Nephron (organoid): ENCODE measurements at regions not wholly inside any gene's neighbourhood (a gene's known extent, or its start where the extent isn't known, plus 50 kb on each side); places are given as distances from the start of the nearest gene placed in this dataset.

ENCODE experiments used
- H3K27ac Mint-ChIP-seq, 3 experiments: 2 replicates each; pipeline ENCODE4 v1.8.0; 2020; ENCODE audit warnings: mixed read lengths in 3 of 3, mild to moderate bottlenecking in 2 of 3, moderate library complexity in 1 of 3
- H3K27me3 Mint-ChIP-seq: 2 replicates; pipeline ENCODE4 v1.8.0; 2021; ENCODE audit warnings: low read depth, mild to moderate bottlenecking, moderate library complexity, mixed read lengths
- H3K36me3 Mint-ChIP-seq: 2 replicates; pipeline ENCODE4 v1.8.0; 2020; ENCODE audit warnings: low read depth, mixed read lengths
- H3K4me1 Mint-ChIP-seq: 2 replicates; pipeline ENCODE4 v1.8.0; 2020; ENCODE audit warnings: mixed read lengths
- H3K4me3 Mint-ChIP-seq, 3 experiments: 2 replicates each; pipeline ENCODE4 v1.8.0; 2020; ENCODE audit warnings: mild to moderate bottlenecking in 3 of 3, mixed read lengths in 3 of 3, moderate library complexity in 2 of 3
- H3K9me3 Mint-ChIP-seq: 2 replicates; pipeline ENCODE4 v1.8.0; 2020; ENCODE audit warnings: mixed read lengths
- CTCF ChIP-seq, 3 experiments: fragments of 200-600 bp; sonication (generic); IDR thresholded peaks; one replicate each; pipeline ENCODE4 v1.5.0; 2021; ENCODE audit warnings: antibody characterized with exemption in 3 of 3; ENCODE audit not compliant: unreplicated experiment in 3 of 3

GRCh38 chr5:2251298-2251697 lies 368.6 kb upstream of the IRX4 start:
- Mint-ChIP-seq H3K27me3 (peaks cover 80% of the 10 kb centered on the region), H3K4me3 (no peak overlapping the region), H3K4me1 (peaks cover 27% of the 10 kb centered on the region), H3K9me3 (peaks cover 16% of the 10 kb centered on the region), H3K36me3 (no peaks in the 10 kb centered on the region), H3K27ac (no peak overlapping the region)
- no peak for TF ChIP-seq CTCF (IDR thresholded peaks at IDR 0.05; ENCODE audit: unreplicated experiment in 3 of 3)

- TF ChIP-seq CTCF (IDR thresholded peaks at IDR 0.05; ENCODE audit: unreplicated experiment in 3 of 3), result no peak
- no peak overlapping the region for H3K27ac Mint-ChIP-seq
- H3K9me3 Mint-ChIP-seq, result peaks cover 19% of the 10 kb centered on the region
- peaks cover 72% of the 10 kb centered on the region for H3K27me3 Mint-ChIP-seq
- H3K36me3 Mint-ChIP-seq, result no peaks in the 10 kb centered on the region
- no peak overlapping the region for H3K4me3 Mint-ChIP-seq
- H3K4me1 Mint-ChIP-seq, result peaks cover 22% of the 10 kb centered on the region
Measured at GRCh38 chr5:2250365-2250950, 367.7 kb upstream of the IRX4 start.

- H3K27ac Mint-ChIP-seq, result no peak overlapping the region
Measured at GRCh38 chr5:2249442-2249841, 366.7 kb upstream of the IRX4 start.

GRCh38 chr5:2249026-2249425 lies 366.3 kb upstream of the IRX4 start:
- peaks cover 23% of the 10 kb centered on the region for H3K9me3 Mint-ChIP-seq
- no peak overlapping the region for H3K4me3 Mint-ChIP-seq
- H3K27me3 Mint-ChIP-seq, result peaks cover 60% of the 10 kb centered on the region
- no peaks in the 10 kb centered on the region for H3K36me3 Mint-ChIP-seq
- no peak overlapping the region for H3K27ac Mint-ChIP-seq
- no peak for TF ChIP-seq CTCF (IDR thresholded peaks at IDR 0.05; ENCODE audit: unreplicated experiment in 3 of 3)
- H3K4me1 Mint-ChIP-seq, result peaks cover 16% of the 10 kb centered on the region

More at GRCh38 chr5:2249442-2249841, 366.7 kb upstream of the IRX4 start:
- Mint-ChIP-seq H3K4me1 (peaks cover 20% of the 10 kb centered on the region), H3K9me3 (peaks cover 23% of the 10 kb centered on the region), H3K4me3 (no peak overlapping the region), H3K27me3 (peaks cover 63% of the 10 kb centered on the region), H3K36me3 (no peaks in the 10 kb centered on the region)
- TF ChIP-seq CTCF (IDR thresholded peaks at IDR 0.05; ENCODE audit: unreplicated experiment in 3 of 3), result no peak

- no peak for TF ChIP-seq CTCF (IDR thresholded peaks at IDR 0.05; ENCODE audit: unreplicated experiment in 3 of 3)
- Mint-ChIP-seq H3K9me3 (peaks cover 17% of the 10 kb centered on the region), H3K4me3 (no peak overlapping the region), H3K36me3 (no peaks in the 10 kb centered on the region), H3K4me1 (no peaks in the 10 kb centered on the region), H3K27ac (no peak overlapping the region), H3K27me3 (peaks cover 30% of the 10 kb centered on the region)
Measured at GRCh38 chr5:2242539-2242938, 359.8 kb upstream of the IRX4 start.

- Mint-ChIP-seq H3K27me3 (peaks cover 24% of the 10 kb centered on the region), H3K36me3 (no peaks in the 10 kb centered on the region), H3K4me1 (no peaks in the 10 kb centered on the region), H3K9me3 (peaks cover 14% of the 10 kb centered on the region), H3K4me3 (no peak overlapping the region), H3K27ac (no peak overlapping the region)
- TF ChIP-seq CTCF (IDR thresholded peaks at IDR 0.05; ENCODE audit: unreplicated experiment in 3 of 3), result no peak
Measured at GRCh38 chr5:2241842-2242241, 359.1 kb upstream of the IRX4 start.
